Vagina (tissue), 2 donors: ENCODE measurements at regions not wholly inside any gene's neighbourhood (a gene's known extent, or its start where the extent isn't known, plus 50 kb on each side); places are given as distances from the start of the nearest gene placed in this dataset.

Experiments
- CTCF ChIP-seq, 3 experiments: fragments of 450-650 bp in 2 of 3; fragments of 200-600 bp in 1 of 3; sonication (generic) in 1 of 3; IDR thresholded peaks; one replicate each; pipeline ENCODE4 v1.5.1; 2017 to 2019; ENCODE audit warnings: antibody characterized with exemption in 3 of 3, mild to moderate bottlenecking in 2 of 3, moderate library complexity in 2 of 3
- POLR2A ChIP-seq, 2 donors: fragments of 450-650 bp; IDR thresholded peaks; one replicate each; pipeline ENCODE4 v1.6.1; 2017; ENCODE audit warnings: antibody characterized with exemption in 2 of 2, mild to moderate bottlenecking in 2 of 2, moderate library complexity in 2 of 2
- POLR2AphosphoS5 ChIP-seq, 2 donors: sonication (generic); formaldehyde crosslinking; IDR thresholded peaks; one replicate each; pipeline ENCODE4 v1.9.0; 2017; ENCODE audit warnings: antibody characterized with exemption in 2 of 2, mild to moderate bottlenecking in 2 of 2, low read depth in 1 of 2; ENCODE audit not compliant: insufficient read depth in 1 of 2

GRCh38 chr15:96046620-96047240 lies 283.8 kb upstream of the NR2F2 start:
- TF ChIP-seq CTCF (IDR thresholded peaks at IDR 0.05) (no peak), POLR2AphosphoS5 (IDR thresholded peaks at IDR 0.05; ENCODE audit: insufficient read depth in 1 of 2, low read depth in 1 of 2) (no peak), POLR2A (IDR thresholded peaks at IDR 0.05) (no peak)
